GM21723 (cell line): ENCODE measurements at regions not wholly inside any gene's neighbourhood (a gene's known extent, or its start where the extent isn't known, plus 50 kb on each side); places are given as distances from the start of the nearest gene placed in this dataset.

Source experiments
- ATAC-seq: cut with Tn5 transposase; IDR thresholded peaks from one replicate; pipeline ENCODE4 v1.9.1; 2021; ENCODE audit warnings: mild to moderate bottlenecking, moderate library complexity; ENCODE audit not compliant: unreplicated experiment

DNA sequence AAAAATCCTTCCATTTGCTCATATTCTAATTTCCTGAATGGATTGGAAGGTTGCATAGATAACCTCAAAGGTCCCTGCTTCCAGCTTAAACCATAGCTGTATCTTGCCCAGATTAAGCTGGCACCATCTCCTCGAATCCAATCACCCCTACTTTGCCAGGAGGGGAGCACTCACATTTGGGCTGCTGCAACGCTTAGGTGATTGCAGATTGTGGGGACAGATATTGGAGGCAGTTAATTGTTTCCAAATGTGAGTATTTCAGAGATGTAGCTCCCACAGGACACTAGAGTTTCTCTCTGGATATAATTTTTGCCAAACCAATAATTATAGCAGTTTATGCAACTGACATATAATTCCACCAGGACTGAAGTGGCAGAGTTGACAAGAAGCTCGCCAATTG lies 53.5 kb upstream of the ACSL1 start:
- no peak for ATAC-seq

DNA sequence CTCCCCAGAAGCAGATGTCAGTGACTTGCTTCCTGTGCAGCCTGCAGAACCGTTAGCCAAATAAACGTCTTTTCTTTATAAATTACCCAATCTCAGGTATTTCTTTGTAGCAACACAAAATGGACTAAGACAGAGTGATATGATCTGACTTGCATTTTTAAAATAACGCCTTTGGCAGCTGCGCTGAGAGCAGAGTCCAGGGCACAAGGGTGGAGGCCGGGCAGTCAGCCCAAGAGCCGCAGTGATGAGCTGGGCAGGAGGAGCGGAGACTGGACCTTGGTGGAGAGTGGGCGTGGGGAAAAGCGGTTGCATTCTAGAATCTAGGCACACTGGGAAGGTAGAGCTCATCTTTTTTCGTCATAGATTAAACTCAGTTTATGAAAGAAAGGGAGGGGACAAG lies 56.5 kb upstream of the ACSL1 start:
- no peak for ATAC-seq

- no peak for ATAC-seq
Observed at GRCh38 chr4:184883024-184883423, 57.3 kb upstream of the ACSL1 start.

- no peak for ATAC-seq
Observed at GRCh38 chr4:184884883-184885282, 59.1 kb upstream of the ACSL1 start.

DNA sequence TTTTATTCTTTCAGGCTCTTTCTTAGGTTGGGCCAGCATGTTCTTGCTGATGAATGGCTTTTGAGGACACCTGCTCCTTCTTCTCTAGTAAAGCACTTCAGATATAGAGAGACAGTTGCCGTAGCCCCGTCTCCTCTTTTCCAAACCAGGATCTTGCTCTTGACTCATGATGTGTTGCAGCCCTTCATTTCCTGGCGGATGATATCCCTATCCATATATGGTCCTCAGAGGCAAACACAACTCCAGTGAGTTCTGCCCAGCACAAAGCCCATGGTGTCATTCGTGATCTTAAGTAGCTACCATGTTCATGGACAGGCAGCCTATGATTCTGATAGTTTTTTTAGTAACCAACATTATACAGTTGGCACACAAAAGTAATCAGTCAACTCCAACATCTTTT lies 59.8 kb upstream of the ACSL1 start:
- ATAC-seq: no peak

DNA sequence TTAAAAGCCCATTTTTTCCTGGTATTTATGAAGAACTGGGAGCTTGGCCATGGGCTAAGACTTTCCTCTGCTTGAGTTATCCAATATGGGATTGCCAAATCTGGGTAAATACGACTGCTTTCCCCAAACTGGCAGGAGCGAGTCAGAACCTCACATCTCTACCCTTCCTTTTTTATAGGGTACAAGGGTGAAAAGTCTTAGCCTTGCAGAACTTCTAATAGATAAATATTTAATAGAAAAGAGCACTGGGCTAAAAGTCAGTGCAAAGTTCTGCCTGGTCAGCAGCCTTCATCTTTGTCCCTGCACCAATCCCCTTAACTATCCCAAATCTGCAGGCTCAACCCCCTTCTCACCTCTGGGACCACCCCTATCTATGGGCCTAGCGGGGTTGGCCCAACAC lies 61.6 kb upstream of the ACSL1 start:
- ATAC-seq: no peak

- no peak for ATAC-seq
Observed at GRCh38 chr4:184887947-184888346, 62.2 kb upstream of the ACSL1 start.

DNA sequence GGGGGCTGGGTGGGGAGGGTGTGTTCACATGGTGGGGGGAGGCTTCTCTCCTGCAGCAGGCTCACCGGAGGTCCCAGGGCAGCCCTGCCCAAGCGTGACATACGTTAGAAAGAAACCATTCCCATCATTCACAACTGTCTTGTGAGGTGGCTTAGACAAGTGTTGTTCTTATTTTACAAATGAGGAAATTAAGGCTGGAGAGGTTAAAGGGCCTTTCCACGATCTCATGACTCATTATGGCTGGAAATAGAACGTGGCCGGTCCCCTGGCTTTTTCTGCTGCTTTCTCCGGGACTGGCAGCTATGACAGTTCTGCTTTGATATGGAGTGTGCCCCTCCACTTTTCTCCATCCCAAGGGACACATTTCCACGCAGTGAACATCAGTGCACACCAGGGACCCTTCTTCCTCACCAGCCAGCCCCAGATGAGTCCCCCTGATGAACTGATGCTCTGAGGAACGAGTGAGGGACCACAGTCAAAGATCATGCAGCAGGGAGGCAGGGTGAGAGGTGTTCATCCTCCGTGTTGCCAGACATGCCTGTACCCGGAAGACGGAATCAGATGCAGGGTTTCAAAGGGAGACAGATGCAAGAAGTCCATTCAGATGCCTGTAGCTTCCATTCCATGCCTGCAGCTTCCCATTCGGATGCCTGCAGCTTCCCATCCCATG lies 64.0 kb upstream of the ACSL1 start:
- no peak for ATAC-seq

DNA sequence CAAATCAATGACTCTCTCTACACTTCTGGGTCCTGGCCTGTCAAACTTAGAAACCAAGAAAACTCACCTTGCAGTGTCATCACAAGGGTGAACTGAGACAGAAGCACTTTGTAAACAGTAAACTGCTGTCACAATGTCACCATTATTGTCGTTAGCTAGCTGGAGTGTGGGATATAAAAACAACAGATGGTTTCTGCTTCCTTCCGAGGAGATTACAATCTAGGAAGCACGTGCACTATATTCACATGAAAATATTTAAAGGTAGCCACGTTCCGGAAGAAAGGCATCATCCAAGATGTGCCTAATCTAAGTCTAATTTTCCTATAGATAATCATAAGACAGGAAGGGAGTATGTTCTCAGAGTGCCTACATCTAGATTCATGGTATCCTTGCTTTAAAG lies 64.7 kb upstream of the ACSL1 start:
- ATAC-seq: no peak

GRCh38 chr4:184891816-184892397 lies 66.1 kb upstream of the ACSL1 start:
- ATAC-seq: no peak

GRCh38 chr4:184892999-184893398 lies 67.2 kb upstream of the ACSL1 start:
- no peak for ATAC-seq

- ATAC-seq: no peak
Observed at GRCh38 chr4:184893801-184894571, 68.2 kb upstream of the ACSL1 start.

DNA sequence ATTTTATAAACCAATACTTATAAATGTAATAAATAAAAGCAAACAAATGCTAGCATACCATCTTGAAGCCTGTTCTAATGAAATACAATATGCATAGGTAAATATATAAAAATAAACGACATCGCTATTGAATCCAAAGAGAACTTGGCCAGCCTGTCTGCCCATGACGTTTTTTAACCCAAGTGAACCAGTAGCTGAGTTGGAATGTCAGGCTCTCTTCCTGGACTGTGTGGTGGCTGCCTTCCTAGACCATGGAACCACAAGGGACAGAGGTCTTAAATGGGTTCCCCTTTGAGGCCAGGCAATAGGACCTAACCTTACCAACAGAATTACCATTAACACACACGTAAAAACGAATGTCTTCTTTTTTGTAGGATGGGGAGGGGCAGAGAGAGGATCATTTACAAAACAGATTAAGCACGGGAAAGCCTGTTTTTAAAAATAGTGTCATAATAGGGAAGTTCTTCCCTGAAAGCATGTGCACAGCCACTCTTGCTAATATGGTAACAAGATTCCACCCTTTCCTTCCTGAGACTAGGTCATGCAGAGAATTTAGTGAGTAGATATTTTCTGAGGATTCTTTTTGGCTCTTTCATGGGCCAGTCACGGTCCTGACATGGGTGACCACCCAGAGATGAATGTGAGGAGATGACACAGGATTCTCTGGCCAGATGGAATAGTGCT lies 69.4 kb upstream of the ACSL1 start:
- ATAC-seq: no peak

- peak; percentile 69 for ATAC-seq
Observed at GRCh38 chr4:184896868-184897715, 71.3 kb upstream of the ACSL1 start.

GRCh38 chr4:184897895-184898294 lies 72.1 kb upstream of the ACSL1 start:
- no peak for ATAC-seq

DNA sequence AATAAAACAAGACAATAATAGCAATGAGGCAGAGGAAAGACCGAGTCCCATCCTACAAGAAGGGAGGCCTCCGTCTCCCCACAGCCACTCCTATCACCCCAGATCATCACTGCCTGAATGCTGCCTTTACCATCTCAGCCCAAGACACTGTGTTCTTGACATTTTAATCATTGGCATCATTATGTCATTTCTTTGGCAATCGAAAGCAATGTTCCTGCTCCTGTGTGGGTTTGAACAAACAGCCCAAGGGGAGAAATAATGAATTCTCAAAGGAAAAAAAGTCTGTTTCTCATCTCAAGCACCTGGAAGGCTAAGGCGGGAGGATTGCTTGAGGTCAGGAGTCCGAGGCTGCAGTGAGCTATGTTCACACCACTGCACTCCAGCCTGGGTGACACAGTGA lies 73.0 kb upstream of the ACSL1 start:
- ATAC-seq: no peak

- no peak for ATAC-seq
Observed at GRCh38 chr4:184899261-184900134, 73.7 kb upstream of the ACSL1 start.

- no peak for ATAC-seq
Observed at GRCh38 chr4:184900184-184900583, 74.4 kb upstream of the ACSL1 start.

DNA sequence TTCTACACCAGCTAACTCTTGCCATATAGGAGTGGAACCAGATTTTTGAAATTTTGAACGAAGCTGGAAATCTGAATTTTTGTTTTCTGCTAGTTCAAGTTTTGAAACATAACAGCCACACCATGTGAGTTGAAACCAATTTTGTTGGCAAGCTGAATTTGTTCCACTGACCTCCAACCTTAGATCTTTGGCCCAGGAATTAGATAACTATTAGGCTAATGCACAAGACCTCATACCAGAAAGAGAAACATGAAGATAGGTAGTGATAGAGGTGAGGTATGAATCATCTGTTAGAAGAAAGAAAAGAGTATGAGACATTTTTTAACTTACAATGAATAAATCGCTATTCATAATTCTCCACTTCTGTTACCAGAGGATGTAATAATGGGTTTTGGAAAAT lies 76.8 kb upstream of the ACSL1 start:
- no peak for ATAC-seq
